ENCODE measurements at regions not wholly inside any gene's neighbourhood (a gene's known extent, or its start where the extent isn't known, plus 50 kb on each side); places are given as distances from the start of the nearest gene placed in this dataset.
"Not testable (repeated sequence)": the region's sequence is repeated elsewhere in the genome, so short reads cannot be mapped to it uniquely, and the experiment has no call there.

DNA sequence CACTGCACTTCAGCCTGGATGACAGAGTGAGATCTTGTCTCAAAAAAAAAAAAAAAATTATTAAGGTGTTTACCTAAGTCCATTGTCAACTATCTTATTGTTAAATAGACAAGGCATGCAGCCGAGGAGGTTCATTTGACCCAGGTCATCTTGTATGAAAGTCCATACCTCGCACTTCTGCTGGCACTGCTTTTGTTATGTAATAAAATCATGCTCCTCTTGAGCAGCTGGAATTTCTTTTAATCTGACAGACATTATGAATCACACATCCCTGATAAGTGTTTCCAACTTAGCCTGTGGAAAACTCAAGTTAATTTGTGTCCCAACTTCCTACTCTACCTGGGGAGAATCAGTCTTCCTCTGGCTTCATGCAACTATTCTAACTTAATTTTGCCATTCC is 315.6 kb upstream of the KLF4 start:
- no peak for DNase-seq

DNA sequence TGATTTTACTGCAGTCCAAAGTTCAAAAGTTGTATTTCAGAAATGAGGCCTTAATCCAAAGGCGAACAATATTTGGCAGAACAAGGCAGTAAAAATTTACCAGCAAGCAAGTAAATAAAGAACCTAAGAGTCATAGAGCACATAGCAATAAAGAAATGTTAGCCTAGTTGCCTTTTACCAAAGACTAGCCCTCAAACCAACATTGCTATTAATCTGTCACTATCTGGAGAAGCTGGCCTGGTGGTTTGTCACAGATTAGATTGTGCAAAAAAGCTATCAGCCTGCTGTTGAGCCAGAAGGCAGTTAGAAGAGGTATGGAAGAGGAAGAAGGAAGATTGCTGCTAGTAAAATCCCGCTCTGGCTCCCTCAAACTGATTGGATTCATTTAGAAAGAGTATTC is 304.7 kb upstream of the KLF4 start:
- no peak for DNase-seq

DNA sequence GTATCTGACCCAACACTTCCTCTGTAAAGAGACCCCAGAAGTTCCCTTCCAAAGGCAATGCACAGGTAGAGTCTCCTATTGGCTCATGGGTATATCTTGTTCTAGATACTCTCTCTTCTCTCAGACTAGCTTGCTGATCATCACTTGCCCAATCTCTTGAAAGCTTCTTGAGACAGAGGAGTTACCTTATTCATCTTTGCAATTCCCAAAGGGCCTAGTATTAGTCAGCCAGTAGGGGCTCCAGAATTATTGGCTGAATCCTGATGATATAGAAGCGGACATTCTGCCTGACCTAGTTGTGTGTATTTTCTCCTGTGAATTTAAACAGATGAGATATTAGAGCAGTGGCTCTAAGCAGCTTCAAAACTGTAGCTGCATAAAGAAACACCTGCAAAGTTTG is 304.0 kb upstream of the KLF4 start:
- DNase-seq, result no peak

DNA sequence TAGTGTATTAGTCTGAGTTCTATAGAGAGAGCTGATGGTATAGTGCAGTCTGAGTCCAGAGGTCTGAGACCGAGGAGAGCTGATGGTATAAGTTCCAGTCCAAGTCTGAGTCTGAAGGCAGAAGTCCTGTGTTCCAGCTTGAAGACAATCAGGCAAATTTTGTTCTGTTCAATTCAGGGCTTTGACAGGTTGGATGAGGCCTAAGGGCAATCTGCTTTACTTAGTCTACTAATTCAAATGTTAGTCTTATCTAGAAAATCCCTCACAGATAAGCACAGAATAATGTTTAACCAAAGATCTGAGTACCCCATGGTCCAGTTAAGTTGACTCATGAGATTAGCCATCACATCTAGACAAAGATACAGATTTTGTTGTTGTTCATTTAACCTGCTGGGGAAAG is 303.0 kb upstream of the KLF4 start:
- DNase-seq, result no peak

DNA sequence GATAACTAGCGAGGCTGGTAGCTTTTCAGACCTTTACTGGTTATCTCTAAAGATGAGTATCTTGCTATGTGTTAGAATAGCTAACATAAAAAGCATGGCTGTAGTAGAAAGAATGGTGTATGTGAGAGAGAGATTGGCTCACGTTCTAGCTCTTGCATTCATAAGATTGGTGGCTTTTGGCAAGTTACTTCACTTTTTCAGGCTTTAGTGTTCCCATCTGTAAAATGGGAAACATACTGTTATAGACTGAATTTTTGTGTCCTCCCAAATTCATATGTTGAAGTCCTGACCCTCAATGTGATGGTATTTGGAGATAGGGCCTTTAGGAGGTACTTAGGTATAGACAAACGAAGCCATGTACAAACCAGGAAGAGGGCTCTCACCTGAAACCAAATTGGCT is 302.4 kb upstream of the KLF4 start:
- no peak for DNase-seq

DNA sequence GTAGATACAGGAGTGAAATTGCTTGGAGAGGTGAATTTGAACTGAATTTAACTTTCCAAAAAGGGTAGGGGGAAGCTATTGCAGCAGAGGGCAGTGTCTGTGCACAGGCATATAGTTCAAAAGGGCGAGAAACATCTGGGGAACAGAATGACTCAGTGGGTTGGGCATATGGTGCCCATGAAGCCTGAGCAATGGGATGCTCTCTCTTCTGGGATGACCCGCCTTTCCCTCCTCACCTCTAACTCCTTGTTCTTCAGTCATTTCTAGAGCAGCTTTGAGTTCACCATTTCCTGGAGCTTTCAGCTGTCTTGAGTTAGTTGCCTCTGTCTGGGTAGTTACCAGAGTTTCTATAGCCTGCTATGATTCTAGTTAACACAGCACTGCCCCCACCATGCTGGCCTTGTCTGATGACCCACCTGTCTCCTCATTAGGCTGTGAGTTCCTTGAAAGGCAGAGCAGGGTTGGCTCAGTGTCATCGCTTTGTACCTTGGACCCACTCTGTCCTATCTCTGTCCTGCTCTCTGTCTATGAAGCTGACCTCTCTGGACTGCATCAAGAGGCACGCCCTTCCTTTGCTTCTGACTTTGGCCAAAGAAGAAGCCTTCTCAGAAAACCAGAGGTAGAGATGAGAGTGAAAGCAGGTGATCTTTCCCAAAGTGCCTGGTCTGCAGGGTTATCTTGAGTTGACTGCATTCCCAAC is 299.6 kb upstream of the KLF4 start:
- DNase-seq, result no peak

DNA sequence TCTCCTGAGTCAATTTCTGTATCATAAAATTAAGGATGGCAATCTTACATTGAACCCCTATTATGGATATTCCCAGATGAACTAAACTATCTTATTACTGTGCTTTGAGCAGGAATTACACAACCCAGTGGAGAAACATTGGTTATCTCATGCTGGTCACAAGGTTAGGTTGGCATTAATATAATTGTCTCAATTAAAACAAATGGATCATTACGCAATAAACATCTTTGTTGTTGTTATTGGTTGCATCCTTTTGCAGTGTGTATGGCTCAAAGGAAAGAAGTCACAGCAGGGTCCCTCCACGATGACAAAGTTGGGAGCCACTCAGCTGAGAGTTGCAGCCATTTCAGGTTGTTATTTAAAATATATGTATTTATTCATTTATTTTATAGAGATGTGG is 297.0 kb upstream of the KLF4 start:
- DNase-seq, result no peak

DNA sequence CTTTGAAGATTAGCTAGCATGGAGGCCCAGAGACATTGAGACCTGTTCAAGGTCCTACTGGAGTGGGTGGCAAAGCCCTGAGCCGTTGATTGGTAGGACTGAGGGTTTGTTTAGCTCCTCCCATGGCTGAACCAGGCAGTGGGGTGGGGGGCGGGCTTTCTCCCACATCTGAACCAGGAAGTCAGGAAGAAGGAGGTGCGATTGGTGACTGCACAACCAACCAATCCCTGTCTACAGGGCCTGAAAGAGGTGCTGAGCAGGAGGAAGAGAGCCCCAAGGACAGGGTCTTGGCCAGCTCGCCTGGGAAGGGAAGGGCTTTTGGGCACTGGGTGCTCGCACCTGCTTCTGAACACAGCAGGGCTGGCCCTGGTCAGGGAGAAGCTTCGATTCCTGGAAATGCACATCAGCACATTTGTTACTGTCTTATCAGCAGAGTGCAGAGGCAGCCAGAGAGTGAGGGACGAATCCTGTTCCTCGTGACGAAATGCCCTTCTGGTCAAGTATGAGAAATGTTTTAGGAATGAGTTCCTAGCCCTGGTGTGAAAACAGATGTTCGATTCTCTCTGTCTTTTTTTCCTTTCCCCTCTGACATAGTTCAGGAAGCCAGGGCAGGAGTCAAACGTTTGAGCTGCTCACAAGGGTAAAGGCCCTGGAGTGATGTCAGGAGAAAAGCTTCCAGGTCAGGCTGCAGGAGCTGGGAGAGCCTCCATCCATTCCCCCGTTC is 294.8 kb upstream of the KLF4 start:
- DNase-seq, result no peak

DNA sequence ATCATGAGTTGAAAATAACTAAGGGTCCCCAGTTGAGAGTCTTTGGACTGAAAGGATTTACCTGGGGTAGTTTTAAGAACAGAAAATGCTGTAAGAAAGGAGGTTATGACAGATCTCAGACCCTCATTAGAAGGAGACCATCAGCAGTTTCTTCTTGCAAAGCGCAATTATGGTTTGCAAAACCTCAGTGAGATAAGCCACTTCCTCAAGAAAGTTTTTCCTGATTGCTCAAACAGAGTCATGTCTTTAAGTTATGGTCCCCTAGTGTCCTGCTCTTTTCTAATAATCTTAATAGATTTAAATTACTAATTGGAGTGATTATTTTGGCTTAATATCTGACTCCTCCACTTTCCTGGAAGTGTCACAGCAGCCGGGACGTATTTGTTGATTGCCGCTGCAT is 293.2 kb upstream of the KLF4 start:
- no peak for DNase-seq

DNA sequence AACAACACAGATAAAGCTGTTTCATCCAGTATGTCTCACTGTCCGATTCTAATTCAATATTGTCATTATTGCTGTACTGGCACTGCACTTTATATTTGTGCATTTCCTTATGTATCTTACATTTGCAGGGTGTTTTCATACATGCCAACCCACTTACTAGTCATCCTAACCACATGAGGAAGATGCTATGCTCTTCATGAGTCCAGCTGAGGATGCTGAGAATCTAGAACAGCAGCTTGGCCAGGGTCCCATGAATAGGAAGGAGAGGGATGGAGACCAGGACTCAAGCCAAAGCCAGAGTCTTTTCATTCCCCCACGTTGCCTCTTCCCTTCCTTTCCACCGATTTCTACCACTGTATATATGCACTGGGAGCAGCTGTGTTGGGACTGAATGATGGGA is 292.8 kb upstream of the KLF4 start:
- no peak for DNase-seq

DNA sequence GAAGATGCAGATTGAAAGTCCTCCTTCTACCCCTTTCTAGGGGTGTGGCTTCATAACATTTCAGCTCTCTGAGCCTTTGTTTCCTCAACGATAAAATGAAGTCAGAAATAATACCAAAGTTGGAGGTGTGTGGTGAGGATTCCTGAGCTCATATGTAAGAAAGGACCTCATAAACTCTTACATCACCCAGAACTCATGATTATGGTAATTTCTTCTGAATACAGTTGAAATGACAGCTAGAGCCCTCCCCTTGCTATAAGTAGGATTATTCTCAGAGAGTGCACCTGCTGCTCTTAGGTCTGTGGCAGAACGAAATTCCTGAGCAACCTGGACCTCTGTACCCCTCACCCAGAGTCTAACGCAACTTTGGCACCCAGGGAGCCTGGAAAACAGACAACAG is 291.4 kb upstream of the KLF4 start:
- DNase-seq, result no peak

DNA sequence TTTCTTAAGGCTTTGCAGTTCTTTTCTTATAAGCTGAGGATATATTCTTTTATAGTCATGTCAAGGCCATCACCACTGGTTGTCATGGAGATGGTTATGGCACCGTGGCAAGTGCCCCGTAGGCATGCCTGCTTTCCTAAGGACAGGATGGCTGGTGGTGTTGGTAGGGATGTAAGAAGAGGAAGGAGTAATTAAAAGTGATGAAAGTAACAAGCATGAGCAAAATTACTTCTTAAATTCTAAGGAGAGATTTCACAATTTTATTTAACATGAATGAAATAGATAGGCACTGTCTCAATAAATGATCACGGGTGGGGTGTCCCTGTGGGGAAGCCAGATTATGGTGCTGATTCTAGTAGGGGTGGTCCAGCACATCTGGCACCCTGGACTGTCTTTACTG is 290.2 kb upstream of the KLF4 start:
- DNase-seq, result no peak

DNA sequence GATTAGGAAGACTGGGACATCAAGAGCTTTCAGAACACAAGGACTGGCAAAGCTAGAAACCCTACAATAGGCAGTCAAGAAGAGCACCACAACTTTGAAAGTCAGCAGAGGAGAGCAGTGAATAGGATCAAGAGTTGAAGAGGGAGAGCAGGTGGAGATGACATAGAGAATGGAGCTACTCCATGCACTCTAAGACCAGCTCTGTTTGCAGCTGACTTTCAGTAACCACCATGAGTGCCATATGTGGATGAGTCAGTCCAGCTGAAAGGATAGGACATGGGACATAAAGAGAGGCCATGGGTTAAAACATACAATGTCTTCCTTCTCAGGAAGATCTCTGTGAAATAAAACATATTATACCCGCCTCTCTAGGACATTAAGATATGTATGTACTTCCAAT is 289.1 kb upstream of the KLF4 start:
- DNase-seq, result no peak

DNA sequence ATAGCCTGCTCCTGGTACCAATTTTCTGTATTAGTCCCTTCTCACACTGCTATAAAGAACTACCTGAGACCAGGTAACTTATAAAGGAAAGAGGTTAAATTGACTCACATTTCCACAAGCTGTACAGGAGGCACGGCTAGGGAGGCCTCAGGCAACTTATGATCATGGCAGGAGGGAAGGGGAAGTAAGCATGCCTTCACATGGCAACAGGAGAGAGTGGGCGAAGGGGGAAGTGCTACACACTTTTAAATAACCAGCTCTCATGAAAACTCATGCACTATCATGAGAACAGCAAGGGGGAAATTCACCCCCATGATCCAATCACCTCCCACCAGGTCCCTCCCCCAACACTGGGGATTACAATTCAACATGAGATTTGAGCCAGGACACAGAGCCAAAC is 284.5 kb upstream of the KLF4 start:
- not testable (repeated sequence) for DNase-seq

DNA sequence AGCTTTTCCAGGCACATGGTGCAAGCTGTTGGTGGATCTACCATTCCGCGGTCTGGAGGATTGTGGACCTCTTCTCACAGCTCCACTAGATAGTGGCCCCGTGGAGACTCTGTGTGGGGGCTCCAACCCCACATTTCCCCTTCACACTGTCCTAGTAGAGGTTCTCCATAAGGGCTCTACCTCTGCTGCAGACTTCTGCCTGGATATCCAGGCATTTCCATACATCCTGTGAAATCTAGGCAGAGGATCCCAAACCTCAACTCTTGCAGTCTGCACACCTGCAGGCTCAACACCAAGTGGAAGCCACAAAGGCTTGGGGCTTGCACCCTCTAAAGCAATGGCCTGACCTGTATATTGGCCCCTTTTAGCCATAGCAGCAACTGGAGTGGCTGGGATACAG is 283.4 kb upstream of the KLF4 start:
- DNase-seq, result no peak

DNA sequence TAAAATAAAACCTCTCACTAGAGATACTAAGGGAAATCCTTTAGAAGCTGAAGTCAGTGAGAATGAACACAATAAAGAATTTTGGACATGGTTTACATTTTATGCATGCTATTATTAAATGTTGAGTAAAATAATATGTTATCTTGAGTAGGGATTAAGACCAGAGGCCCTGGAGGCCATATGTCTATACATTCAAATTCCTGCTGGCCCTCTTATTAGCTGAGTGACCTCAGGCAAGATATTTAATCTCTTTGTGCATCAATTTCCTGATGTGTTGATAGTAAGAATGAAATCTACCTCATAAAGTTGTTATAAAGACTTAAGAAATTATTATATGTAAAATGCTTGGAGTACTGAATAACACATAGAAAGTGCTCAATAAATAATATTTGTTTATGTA is 281.1 kb upstream of the KLF4 start:
- DNase-seq, result no peak

DNA sequence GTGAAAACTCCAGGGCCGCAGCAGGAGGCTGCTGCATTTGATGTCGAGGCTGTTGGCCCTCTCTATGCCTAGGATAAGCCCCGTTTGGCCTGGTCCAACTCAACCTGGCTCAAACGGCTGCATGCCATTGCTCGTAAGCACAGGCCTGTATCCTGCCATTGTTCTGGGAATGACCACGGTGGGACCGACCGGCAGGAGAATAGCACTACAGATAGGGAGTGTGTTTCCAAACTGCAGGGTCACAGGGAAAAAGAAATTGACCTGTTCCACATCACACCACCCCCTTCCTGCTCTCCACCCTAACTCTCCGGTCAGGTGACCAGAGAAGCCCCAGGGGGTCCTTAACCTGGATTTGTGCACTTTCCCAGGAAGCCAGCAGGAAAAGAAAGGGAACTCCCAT is 278.7 kb upstream of the KLF4 start:
- no peak for DNase-seq

DNA sequence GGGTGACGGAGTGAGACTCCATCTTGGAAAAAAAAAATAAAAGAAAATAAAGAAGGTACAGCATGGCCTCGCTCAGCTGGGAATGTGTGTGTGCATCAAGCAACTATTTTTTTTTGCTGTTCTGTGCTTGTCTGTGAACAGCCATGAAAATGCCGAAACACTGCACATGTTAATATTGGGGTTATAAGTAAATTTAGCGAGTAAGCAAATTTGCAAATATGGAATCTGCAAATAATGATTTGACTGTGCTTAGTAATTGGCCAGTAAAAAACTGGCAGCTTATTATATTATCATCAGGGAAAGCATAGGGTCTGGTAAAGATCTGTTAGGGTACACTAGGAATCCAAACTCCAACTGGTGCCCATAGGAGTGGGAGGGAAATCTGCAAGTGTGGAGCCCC is 278.1 kb upstream of the KLF4 start:
- DNase-seq, result no peak

DNA sequence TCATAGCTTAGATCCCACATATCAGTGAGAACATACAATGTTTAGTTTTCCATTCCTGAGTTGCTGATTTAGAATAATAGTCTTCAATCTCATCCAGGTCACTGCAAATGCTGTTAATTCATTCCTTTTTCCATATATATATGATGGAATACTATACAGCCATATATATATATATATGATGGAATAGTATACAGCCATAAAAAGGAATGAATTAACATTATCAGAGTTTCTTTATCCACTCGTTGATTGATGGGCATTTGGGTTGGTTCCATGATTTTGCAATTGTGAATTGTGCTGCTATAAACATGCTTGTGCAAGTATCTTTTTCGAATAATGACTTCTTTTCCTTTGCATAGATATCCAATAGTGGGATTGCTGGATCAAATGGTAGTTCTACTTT is 273.9 kb upstream of the KLF4 start:
- not testable (repeated sequence) for DNase-seq

DNA sequence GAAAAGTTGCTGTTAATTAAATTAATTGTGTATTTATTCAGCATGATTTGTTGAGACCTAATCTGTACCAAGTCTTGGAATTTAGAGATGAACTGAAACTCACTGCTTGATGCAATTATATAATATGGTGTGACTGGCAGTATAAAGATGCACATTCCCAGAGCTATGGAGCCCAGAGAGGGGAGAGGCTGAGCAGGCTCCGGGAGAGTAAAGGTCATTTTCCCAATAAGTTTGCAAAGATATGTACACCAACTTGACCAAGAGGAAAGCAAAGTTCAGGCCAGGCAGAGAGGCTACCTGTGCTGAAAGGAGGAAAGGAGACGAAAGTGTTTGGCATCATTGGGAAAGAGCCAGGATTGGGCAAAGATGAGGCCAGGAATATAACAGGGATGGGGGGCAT is 271.7 kb upstream of the KLF4 start:
- no peak for DNase-seq

DNA sequence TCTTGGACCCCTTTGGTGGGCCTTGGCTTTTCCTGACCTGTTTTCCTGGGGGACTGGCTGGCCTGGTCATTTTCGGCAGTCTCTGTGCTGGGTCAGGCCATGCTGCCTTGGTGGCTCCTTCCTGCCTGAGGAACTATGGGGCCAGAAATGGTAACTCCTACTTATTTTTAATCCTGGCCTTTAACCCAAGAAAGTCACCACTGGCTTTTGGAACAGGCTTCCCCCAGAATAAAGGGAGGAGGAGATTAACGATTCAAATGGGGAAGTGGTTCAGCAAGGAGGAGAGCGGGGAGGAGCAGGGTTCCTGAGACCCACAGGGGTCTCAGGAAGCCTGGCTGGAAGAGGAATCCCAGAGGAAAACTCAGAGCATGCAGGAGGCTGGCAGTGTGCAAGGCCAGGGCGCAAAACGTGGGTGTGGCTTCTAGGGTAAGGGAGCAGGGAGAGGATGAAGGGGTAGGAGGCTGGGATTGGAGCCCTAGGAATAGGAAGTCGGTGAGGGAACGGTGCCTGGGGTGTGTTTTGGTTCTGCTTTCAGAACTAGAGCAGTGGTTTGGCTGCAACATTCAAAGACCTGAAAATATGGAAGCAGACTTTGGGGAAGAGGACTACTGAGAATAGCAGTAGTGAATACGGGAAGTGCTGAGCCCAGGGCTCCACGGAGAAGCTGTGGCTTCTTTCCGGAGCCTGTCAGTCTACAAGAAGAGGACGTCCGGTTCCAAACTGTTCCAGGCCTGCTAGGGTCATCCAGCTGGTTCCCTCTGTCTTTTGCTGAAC is 271.1 kb upstream of the KLF4 start:
- no peak for DNase-seq

DNA sequence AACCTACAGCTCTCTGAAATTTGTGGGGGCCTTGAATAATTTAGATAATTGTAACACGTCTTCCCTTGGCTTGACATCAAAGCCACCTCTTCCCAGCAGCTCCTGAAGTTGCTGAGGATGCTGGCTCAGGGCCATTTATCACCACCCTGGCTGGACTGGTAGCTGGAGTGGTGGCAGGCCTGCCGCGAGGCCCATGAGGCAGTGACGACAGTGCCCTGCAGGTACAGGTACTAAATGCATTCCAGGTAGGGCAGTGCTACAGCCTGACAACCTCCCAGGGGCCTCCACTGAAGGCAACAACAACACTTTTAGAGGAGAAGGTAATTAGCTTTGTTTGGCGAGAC is 270.2 kb upstream of the KLF4 start:
- no peak for DNase-seq

DNA sequence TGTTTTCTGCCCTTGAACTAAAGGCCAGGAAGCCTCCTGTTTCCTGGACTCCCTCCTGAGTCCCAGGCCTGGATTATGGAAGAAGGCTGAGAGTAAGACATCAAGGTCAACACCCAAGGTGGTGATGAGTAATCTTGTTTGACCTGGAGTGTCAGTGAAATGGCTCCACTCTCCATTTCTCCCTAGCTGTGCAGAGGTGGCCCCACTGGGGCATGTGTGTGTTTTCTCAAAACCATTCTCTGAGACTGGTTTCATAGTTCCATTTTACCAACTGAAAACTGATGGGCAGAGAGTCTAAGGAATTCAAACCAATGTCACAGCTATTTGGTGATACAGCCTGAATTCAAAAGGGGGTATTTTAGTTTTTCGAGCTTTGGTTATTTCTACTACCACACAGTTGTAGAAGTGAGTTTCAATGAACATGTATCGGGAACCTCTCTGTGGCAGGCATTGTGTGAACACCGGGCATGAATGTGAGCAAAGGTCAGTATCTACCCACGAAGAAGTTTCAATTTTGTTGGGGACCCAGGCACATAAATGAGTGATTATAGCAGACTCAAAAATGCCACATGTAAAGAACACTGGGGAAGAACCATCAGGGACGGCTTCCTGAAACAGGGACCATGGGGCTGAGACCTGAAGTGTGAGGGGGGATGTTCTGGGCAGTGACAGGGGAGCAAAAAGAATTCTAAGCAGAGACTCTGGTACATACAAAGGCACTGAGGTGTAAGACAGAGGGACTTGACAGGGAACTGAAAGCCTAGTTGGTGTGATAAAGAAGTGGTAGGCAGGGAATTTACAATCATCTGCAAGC is 269.6 kb upstream of the KLF4 start:
- no peak for DNase-seq
